ENCODE measurements at regions not wholly inside any gene's neighbourhood (a gene's known extent, or its start where the extent isn't known, plus 50 kb on each side); places are given as distances from the start of the nearest gene placed in this dataset.

- Mint-ChIP-seq H3K27me3 (ENCODE audit: unreplicated experiment) (peaks cover 4% of the 10 kb centered on the region), H3K4me3 (ENCODE audit: unreplicated experiment) (no peak overlapping the region), H3K36me3 (ENCODE audit: low read depth, unreplicated experiment) (no peaks in the 10 kb centered on the region), H3K4me1 (ENCODE audit: unreplicated experiment) (peaks cover 5% of the 10 kb centered on the region), H3K9me3 (ENCODE audit: unreplicated experiment) (no peaks in the 10 kb centered on the region), H3K27ac (ENCODE audit: unreplicated experiment) (no peak overlapping the region)
- TF ChIP-seq CTCF (IDR thresholded peaks at IDR 0.05; ENCODE audit: unreplicated experiment): no peak
- no peak for DNase-seq (ENCODE audit: low spot score)
Measured at GRCh38 chr4:108430921-108431320, 189.5 kb upstream of the RPL34 start.

- no peaks in the 10 kb centered on the region for H3K36me3 Mint-ChIP-seq (ENCODE audit: low read depth, unreplicated experiment)
- no peak for DNase-seq (ENCODE audit: low spot score)
- no peak for TF ChIP-seq CTCF (IDR thresholded peaks at IDR 0.05; ENCODE audit: unreplicated experiment)
- no peak overlapping the region for H3K4me3 Mint-ChIP-seq (ENCODE audit: unreplicated experiment)
- H3K27ac Mint-ChIP-seq (ENCODE audit: unreplicated experiment): no peak overlapping the region
- H3K4me1 Mint-ChIP-seq (ENCODE audit: unreplicated experiment): peaks cover 5% of the 10 kb centered on the region
- H3K27me3 Mint-ChIP-seq (ENCODE audit: unreplicated experiment): peaks cover 4% of the 10 kb centered on the region
- H3K9me3 Mint-ChIP-seq (ENCODE audit: unreplicated experiment): no peaks in the 10 kb centered on the region
Measured at GRCh38 chr4:108429662-108430061, 190.7 kb upstream of the RPL34 start.

GRCh38 chr4:108428923-108429322, 191.5 kb upstream of the RPL34 start:
- Mint-ChIP-seq H3K27me3 (ENCODE audit: unreplicated experiment) (peaks cover 4% of the 10 kb centered on the region), H3K4me3 (ENCODE audit: unreplicated experiment) (no peak overlapping the region), H3K36me3 (ENCODE audit: low read depth, unreplicated experiment) (no peaks in the 10 kb centered on the region), H3K27ac (ENCODE audit: unreplicated experiment) (no peak overlapping the region), H3K4me1 (ENCODE audit: unreplicated experiment) (peaks cover 5% of the 10 kb centered on the region), H3K9me3 (ENCODE audit: unreplicated experiment) (no peaks in the 10 kb centered on the region)
- no peak for TF ChIP-seq CTCF (IDR thresholded peaks at IDR 0.05; ENCODE audit: unreplicated experiment)
- DNase-seq (ENCODE audit: low spot score): no peak

GRCh38 chr4:108427946-108428485, 192.4 kb upstream of the RPL34 start:
- Mint-ChIP-seq H3K36me3 (ENCODE audit: low read depth, unreplicated experiment) (no peaks in the 10 kb centered on the region), H3K27ac (ENCODE audit: unreplicated experiment) (no peak overlapping the region), H3K27me3 (ENCODE audit: unreplicated experiment) (peaks cover 2% of the 10 kb centered on the region), H3K4me3 (ENCODE audit: unreplicated experiment) (no peak overlapping the region), H3K4me1 (ENCODE audit: unreplicated experiment) (no peaks in the 10 kb centered on the region), H3K9me3 (ENCODE audit: unreplicated experiment) (no peaks in the 10 kb centered on the region)
- no peak for TF ChIP-seq CTCF (IDR thresholded peaks at IDR 0.05; ENCODE audit: unreplicated experiment)
- no peak for DNase-seq (ENCODE audit: low spot score)

GRCh38 chr4:108426493-108426892, 193.9 kb upstream of the RPL34 start:
- Mint-ChIP-seq H3K9me3 (ENCODE audit: unreplicated experiment) (no peaks in the 10 kb centered on the region), H3K4me1 (ENCODE audit: unreplicated experiment) (no peaks in the 10 kb centered on the region)
- no peak for TF ChIP-seq CTCF (IDR thresholded peaks at IDR 0.05; ENCODE audit: unreplicated experiment)

More at GRCh38 chr4:108426493-108426892, 193.9 kb upstream of the RPL34 start:
- Mint-ChIP-seq H3K36me3 (ENCODE audit: low read depth, unreplicated experiment) (no peaks in the 10 kb centered on the region), H3K27ac (ENCODE audit: unreplicated experiment) (no peak overlapping the region), H3K27me3 (ENCODE audit: unreplicated experiment) (peaks cover 5% of the 10 kb centered on the region), H3K4me3 (ENCODE audit: unreplicated experiment) (no peak overlapping the region)
- DNase-seq (ENCODE audit: low spot score): no peak
